ENCODE measurements at regions not wholly inside any gene's neighbourhood (a gene's known extent, or its start where the extent isn't known, plus 50 kb on each side); places are given as distances from the start of the nearest gene placed in this dataset.

DNA sequence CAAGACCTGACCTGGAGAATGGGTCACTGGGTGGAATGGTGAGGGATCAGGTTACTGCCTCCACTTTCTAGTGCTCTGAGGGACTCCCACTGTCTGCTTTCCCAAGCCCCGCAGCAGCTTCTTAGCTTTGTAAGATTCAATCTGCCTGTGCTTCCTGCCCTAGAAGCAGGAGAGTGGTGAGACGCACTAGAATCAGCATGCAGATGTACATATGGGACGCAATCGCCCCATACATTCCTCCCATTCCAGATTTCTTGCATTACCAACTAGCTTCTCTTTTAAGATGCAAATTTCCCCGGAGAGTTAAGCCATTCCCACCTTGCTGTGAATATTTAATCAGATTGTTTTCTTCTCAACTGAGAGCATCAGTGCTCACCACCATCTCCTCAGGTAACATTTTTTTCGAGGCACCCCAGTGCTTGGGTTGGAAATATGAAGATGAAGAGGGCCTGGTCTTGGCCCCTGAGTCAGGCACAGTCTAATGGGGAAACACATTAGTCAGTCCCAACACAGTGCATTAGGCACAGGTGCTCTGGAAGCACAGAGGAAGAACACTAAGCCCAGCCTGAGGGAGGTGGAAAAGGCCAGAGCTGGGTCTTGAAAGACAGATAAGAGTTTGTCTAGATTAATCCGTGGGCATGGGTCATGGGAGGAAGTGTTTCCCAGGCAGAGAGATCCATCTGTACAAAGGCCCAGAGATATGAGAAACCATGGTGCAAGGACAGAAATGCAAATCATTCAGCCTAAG lies 66.7 kb upstream of the PRPS1 start:
- no peak for DNase-seq

DNA sequence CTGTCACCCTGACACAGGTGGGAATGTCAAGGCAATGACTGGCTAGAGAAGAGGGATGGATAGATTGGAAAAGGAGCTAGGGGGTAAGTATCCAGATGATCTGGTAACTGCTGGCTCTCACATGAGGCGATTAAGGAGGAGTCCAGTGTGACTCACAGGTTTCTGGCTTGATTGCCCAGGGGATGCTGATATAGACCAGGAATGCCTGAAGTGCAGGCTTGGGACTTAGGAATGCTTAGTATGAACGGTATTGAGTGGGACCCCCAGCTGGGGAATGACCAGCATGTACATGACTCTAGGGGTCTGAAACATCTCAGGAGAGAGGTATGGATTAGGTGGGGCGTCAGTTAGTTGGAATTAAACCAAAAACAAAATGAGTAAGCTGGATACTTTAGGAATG lies 65.8 kb upstream of the PRPS1 start:
- DNase-seq, result no peak

DNA sequence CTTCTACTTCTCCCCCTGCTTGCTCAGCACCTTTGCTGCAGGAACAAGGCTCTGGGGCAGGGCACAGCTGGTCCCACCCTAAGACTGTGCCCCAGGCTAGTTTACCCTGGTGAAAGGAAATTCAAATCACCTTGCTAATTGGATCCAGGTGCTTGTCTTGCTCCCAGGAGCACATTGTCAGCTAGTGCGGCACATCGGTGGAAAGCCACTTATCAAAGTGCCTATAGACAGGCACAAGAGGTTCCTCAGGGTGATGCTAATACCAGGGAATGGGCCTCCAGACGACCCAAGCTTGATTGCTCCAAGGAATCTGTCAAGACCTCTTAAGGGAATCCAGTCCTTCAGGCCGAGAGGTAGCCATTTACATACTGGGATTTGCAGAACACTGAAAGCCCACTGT lies 64.5 kb upstream of the PRPS1 start:
- no peak for DNase-seq

DNA sequence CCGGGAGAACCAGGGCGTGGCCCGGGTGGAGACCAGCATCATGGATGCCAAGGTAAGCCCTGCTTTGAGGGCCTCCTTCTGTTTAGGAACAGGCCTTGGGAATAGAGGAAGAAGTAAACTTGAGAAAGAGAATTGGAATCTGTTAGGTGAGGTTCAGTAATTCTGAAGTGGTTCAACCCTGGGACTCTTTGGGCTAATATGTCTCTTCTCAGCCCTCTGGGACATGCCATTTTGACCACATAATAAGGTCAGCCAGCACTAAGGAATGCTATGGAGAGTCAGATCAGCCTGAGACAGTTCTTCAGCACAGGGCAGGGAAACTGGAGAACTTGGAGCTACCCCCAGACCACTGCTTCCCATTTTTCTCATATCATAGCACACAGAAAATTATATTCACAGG lies 63.3 kb upstream of the PRPS1 start:
- no peak for DNase-seq

DNA sequence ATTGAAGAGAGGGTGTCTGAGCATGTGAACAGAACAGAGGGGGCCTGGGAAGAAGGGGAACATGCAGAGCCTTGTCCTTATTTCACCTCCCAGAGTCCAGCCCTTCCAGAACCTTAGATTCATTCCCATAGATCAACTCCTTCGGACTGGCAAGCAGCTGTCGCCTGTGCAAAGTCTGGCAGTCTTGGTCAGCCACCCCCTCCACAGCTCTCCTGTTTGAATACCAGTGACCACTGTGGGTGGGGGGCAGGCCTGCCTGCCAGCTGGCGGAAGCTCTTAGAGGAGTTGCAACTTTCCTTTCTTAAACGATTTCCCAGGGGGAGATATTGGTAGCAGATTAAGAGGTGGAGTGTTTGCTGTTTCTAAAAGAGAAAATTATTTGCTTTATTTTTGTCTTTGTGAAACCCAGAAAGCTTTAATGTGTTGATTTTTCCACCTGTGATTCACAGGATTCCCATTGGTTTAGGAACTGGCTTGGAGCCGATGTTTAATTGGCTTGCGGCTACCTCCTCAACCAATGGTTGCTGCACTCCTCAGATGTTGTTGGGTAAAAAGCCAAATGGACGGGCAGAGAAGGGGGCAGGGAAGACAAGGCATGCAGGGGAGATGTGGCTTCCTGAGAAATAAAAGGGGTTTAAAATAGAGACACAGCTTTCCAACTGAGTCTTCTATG lies 62.2 kb upstream of the PRPS1 start:
- DNase-seq, result peak; percentile 24

DNA sequence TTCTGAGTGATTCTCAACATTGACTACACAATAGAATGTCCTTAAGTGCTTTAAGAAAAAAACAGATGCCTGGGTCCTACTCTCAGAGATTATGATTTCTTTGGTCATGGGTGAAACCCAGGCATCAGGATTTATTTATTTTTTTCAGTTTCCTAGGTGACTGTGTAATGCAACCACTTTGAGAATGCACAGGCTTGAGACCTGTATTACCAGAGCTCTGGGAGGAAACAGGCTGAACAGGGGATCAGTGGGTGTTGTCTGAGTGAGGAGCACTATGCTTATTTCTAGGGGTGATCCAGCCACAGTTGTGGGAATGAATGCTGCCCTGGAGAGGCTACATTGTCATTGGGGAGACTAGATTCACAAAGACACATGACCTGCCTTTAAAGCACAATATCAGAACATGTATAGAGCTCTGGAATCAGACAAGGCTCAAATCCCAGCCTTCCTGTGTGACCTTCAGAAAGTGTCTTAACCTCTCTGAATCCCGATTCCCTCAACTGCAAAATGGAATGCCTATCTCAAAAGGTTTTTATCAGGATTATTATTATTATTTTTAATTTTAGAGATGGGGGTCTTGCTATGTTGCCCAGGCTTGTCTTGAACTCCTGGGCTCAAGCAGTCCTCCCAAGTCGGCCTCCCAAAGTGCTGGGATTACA lies 61.6 kb upstream of the PRPS1 start:
- DNase-seq, result no peak

DNA sequence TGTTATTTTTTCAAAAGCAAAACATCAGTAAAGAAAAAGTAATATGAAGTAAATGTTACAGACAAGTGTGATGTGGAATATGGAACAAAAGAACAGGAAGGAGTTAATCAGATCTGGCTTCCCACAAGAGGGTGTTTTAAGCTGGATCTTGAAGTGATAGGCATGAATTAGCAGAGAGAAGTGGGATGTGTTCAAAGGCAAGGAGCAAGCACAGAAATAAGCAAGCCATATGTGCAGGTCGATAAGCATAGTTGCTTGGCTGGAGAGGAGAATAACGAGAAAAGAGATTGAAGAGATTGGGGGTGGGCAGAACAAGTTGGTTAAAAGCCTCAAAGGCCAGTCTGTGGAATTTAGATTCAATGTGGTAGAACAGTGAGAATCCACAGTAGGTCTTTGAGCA lies 60.9 kb upstream of the PRPS1 start:
- no peak for DNase-seq

DNA sequence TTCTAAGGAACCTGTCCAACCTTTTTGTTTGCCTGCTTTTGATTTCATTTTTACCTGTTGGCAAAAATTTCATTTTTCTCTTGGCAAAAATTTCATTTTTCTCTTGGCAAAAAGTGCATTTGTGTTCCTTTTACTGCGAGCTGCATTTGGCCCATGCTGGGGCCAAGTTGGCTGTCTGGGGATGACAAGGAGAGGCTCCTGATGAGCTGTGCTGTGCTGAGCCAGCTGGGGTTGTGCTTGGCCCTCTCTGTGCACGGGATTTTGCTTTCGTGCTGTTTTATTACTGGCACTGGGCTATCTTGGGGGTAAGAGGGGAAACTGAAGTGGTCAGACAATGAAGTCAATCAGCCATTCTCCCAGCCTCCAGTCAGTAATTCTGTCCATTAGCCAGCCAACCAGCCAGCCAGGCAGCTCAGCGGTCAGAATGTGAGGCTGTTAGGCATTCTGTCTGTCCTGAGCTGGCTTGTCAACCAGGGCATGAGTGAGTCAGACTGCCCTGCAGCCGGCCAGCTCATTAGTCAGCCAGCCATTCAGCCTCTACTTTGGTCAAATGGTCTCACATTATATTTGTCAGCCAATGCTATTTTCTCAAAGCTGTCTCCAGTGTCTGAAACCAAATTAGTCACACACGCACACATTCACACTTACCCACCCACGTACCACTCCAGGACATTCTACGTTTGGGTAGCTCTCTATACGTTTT lies 56.9 kb upstream of the PRPS1 start:
- no peak for DNase-seq

DNA sequence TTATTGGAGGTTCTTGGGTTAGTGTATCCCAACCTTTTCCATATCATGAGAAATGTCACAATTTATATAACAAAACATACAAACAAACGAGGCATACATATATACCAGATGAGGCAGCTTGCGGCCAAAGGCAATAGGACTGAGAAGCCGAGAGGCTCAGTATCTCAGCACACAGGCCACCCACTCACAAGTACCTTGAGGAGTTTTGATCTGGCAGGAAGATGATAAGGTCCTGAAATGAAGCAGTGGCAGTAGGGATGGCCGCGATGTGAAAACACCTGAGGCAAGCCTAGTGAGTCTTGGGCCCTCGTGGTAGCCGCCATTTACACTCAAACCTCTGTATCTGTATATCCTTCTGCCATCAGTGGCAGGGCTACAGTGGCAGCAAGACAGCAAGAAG lies 55.3 kb upstream of the PRPS1 start:
- no peak for DNase-seq

DNA sequence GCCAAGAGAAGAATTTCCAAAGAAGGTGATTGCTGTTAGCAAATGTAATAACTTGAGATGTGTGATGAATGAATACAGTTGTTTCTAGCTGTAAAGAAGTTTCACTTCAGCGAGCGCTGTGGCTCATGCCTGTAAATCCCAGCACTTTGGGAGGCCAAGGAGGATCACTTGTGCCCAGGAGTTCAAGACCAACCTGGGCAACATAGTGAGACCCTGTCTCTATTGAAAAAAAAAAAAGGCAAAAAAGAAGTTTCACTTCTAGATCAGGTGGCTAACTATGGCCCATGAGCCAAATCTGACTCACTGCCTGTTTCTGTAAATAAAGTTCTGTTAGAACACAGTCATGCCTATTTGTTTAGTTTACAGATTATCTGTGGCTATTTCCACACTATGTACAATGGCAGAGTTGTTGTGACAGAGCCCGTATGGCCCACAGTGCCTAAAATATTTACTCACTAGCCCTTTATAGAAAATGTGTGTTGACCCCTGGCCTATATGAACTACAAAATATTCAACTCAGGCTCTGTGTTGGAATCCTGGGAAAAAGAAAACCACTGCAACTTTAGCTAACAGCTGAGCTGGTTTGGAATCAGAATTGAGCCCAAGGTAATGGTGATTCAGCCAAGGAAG lies 54.1 kb upstream of the PRPS1 start:
- no peak for DNase-seq

DNA sequence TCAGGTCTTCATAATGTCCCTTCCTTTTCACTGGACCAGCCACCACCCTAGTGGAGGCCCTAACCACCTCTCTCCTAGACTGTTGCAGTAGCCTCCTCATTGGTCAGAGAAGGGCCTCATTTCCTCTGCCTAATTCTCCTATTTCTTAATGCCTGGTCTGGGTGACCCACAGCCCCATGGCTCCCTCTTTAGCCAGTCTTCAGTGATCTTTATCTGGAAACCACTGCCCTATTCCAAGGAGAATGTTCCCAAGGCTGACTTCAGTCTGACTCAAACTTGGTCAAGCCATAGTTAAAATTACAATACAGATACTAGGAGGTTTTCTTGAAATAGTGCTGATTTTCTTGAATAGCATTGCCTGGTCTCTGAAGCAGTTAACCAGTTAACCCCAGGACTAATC lies 53.6 kb upstream of the PRPS1 start:
- DNase-seq, result no peak

DNA sequence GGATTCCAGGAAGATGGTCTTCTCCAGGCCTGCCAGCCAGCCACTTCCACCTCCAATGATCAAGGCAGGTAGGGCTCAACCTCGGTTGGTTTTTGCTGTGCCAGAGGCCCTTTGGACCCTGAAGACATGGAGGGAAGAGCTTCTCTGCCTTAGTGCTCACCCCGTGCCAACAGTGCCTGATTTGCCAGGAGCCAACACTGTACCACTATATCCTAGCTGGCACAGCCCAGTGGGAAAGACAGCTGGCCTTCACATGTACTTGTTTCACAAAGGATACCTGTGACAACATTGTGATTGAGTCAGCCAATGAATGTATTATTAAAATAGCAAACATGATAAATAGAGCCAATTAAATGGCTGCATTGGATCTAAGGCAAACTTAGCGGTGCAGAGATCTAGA lies 51.9 kb upstream of the PRPS1 start:
- no peak for DNase-seq

DNA sequence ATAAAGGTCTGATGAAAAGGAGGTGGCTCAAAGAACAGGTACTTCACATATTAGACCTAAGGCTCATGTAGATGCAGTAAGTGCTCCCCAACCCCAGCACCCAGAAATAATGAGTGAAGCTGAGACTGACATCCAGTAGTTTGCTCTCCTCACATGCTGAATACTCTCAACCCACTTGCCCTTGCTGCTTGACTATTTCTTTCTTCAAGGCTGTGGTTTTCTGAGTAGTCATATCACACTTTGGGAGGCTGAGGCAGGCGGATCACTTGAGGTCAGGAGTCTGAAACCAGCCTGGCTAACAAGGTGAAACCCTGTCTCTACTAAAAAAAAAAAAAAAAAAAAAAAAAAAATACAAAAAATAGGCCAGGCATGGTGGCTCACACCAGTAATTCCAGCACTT lies 51.5 kb upstream of the PRPS1 start:
- DNase-seq, result no peak

DNA sequence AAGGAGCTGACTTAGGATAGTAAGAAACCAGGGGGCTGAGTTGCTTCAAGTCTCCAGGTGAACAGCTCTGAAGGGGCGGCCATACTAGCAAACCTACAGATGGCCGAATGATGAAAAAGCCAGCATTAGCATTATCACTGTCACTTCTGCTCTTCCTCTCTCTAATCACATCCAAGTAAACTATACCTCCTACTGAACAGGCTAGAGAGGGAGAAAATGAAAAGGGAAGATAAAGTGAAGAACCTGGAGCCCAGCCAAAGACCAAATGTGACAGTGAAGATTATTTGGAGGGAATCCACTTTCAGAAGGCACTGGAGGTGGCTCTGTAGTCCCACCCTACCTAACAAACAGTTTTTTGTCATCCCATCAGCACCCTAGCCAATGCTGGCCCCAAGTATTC lies 50.4 kb upstream of the PRPS1 start:
- DNase-seq, result no peak
